Panc1 (cell line): ENCODE measurements at regions not wholly inside any gene's neighbourhood (a gene's known extent, or its start where the extent isn't known, plus 50 kb on each side); places are given as distances from the start of the nearest gene placed in this dataset.

Experiments
- ATAC-seq: fragments of 200-7000 bp; cut with Tn5 transposase; 2 replicates; pipeline ENCODE4 v1.9.1; 2020; ENCODE audit warnings: mild to moderate bottlenecking, moderate library complexity
- BruUV-seq: library from RNA; stranded (reverse); fragments of 400-500 nt; replicated peaks from 2 replicates; lab custom pipeline; 2021; lab: Mats Ljungman, UMichigan
- CTCF ChIA-PET: fragments of 300-600 bp; sonication (Branson Sonifier 250); formaldehyde crosslinking; loops from one replicate; lab custom pipeline; 2022; ENCODE audit warnings: antibody characterized with exemption; lab: Charles Lee
- POLR2A ChIA-PET: fragments of 300-600 bp; sonication (Branson Sonifier 250); formaldehyde crosslinking; loops from one replicate; lab custom pipeline; 2022; ENCODE audit warnings: antibody characterized with exemption; lab: Charles Lee
- DNase-seq: peaks from one replicate; pipeline ENCODE4 v3.0.0-alpha.2; 2010; ENCODE audit warnings: low read depth, low spot score
- H3K27ac ChIP-seq: 2 replicates; pipeline ENCODE4 v1.5.1; 2011; ENCODE audit warnings: mild to moderate bottlenecking, low read length, inconsistent platforms
- H3K27me3 ChIP-seq: fragments of 200-500 bp; sonication (Bioruptor generic); 2 replicates; pipeline ENCODE4 v1.6.0; 2014; ENCODE audit warnings: low read length, inconsistent platforms; ENCODE audit not compliant: control insufficient read depth, insufficient read depth
- H3K36me3 ChIP-seq: fragments of 200-500 bp; sonication (Bioruptor generic); 2 replicates; pipeline ENCODE4 v1.5.1; 2014; ENCODE audit warnings: inconsistent platforms, mild to moderate bottlenecking, low read length, moderate library complexity; ENCODE audit not compliant: control insufficient read depth, insufficient read depth
- H3K4me1 ChIP-seq: 2 replicates; pipeline ENCODE4 v1.5.1; 2011; ENCODE audit warnings: inconsistent platforms, mild to moderate bottlenecking, low read length, moderate library complexity; ENCODE audit not compliant: control insufficient read depth, insufficient read depth
- H3K4me3 ChIP-seq, 2 experiments: 2 replicates each; pipeline ENCODE4 v1.5.1; 2011 to 2012; ENCODE audit warnings: low read depth in 2 of 2, low read length in 2 of 2, mild to moderate bottlenecking in 2 of 2, inconsistent platforms in 1 of 2, moderate library complexity in 1 of 2
- H3K9me3 ChIP-seq: fragments of 200-500 bp; sonication (Bioruptor generic); 2 replicates; pipeline ENCODE4 v1.5.1; 2014; ENCODE audit warnings: low read depth, mild to moderate bottlenecking, inconsistent platforms, low read length, moderate library complexity; ENCODE audit not compliant: control insufficient read depth, insufficient read depth
- CTCF ChIP-seq: fragments of 450-650 bp; IDR thresholded peaks from 2 replicates; pipeline ENCODE4 v1.5.1; 2017; ENCODE audit warnings: mild to moderate bottlenecking
- POLR2AphosphoS5 ChIP-seq: IDR thresholded peaks from 2 replicates; pipeline ENCODE4 v1.6.1; 2012; ENCODE audit warnings: mild to moderate bottlenecking, low read depth, low read length, moderate library complexity
- REST ChIP-seq, 2 experiments: IDR thresholded peaks; 2 replicates each; pipeline ENCODE4 v1.6.1; 2011 to 2012; ENCODE audit warnings: low read depth in 2 of 2, control low read depth in 1 of 2, low read length in 1 of 2, mild to moderate bottlenecking in 1 of 2, moderate library complexity in 1 of 2; ENCODE audit not compliant: insufficient read depth in 1 of 2
- SIN3A ChIP-seq: IDR thresholded peaks from 2 replicates; pipeline ENCODE4 v1.6.1; 2012; ENCODE audit warnings: low read depth, mild to moderate bottlenecking, low read length, moderate library complexity, borderline replicate concordance; ENCODE audit not compliant: insufficient read depth
- TCF7L2 ChIP-seq: IDR thresholded peaks from 2 replicates; pipeline ENCODE4 v1.6.1; 2011; ENCODE audit warnings: mild to moderate bottlenecking, low read depth, low read length, inconsistent platforms
- in situ Hi-C: cut with HindIII; loops from 2 replicates; pipeline ENCODE4 v1.10.0; 2016; ENCODE audit warnings: low sequenced_read_pairs, low pct_unique_long_range_greater_than_20kb
- intact Hi-C: fragments of 100-400 bp; cut with micrococcal nuclease; formaldehyde crosslinking; loops from one replicate; pipeline ENCODE4 v1.10.0; 2022; ENCODE audit not compliant: unreplicated experiment

- no peaks in the 10 kb centered on the region for H3K9me3 ChIP-seq
- peak; percentile 12 for DNase-seq
- H3K4me3 ChIP-seq = no peak overlapping the region
- no peak overlapping the region for H3K27ac ChIP-seq
- intact Hi-C loops = loop anchor here (5.0 kb wide), 2 partner anchors 307 to 392 kb away; no protein-coding TSS in a partner anchor
- in situ Hi-C loops = no loop called here
- no peak for TF ChIP-seq REST (IDR thresholded peaks at IDR 0.05; ENCODE audit: insufficient read depth in 1 of 2, low read depth in 2 of 2, low read length in 1 of 2)
- peak; percentile 73 for TF ChIP-seq CTCF
- no peaks in the 10 kb centered on the region for H3K4me1 ChIP-seq
- peak; percentile 62; the same call in 1 of the 2 replicates for ATAC-seq
- ChIA-PET POLR2A (no interaction called here), CTCF (interaction anchor here (0.5 to 2.1 kb wide), 2 partner anchors 305 to 681 kb away, joined by 3 to 6 read pairs; no protein-coding TSS in a partner anchor)
- BruUV-seq = no TSS peak
- H3K36me3 ChIP-seq = no peaks in the 10 kb centered on the region
- no peaks in the 10 kb centered on the region for H3K27me3 ChIP-seq
Measured at GRCh38 chrX:25144043-25144940, 128.5 kb upstream of the ARX start.

GRCh38 chrX:25143596-25143995 lies 127.8 kb upstream of the ARX start:
- no TSS peak for BruUV-seq
- no peaks in the 10 kb centered on the region for H3K27me3 ChIP-seq
- in situ Hi-C loops = no loop called here
- intact Hi-C loops = loop anchor here (5.0 kb wide), 2 partner anchors 306 to 391 kb away; no protein-coding TSS in a partner anchor
- H3K4me3 ChIP-seq = no peak overlapping the region
- H3K9me3 ChIP-seq = no peaks in the 10 kb centered on the region
- no peaks in the 10 kb centered on the region for H3K36me3 ChIP-seq
- no peaks in the 10 kb centered on the region for H3K4me1 ChIP-seq
- ChIA-PET CTCF (interaction anchor here (0.5 to 2.1 kb wide), 2 partner anchors 305 to 680 kb away, joined by 3 to 6 read pairs; no protein-coding TSS in a partner anchor), POLR2A (no interaction called here)
- no peak for TF ChIP-seq POLR2AphosphoS5
- TF ChIP-seq CTCF = no peak
- TF ChIP-seq REST (IDR thresholded peaks at IDR 0.05; ENCODE audit: insufficient read depth in 1 of 2, low read depth in 2 of 2, low read length in 1 of 2) = no peak
- no peak for TF ChIP-seq TCF7L2
- no peak for TF ChIP-seq SIN3A
- DNase-seq (no peak), ATAC-seq (no peak)
- no peak overlapping the region for H3K27ac ChIP-seq
